GM12874 (cell line): ENCODE measurements at regions not wholly inside any gene's neighbourhood (a gene's known extent, or its start where the extent isn't known, plus 50 kb on each side); places are given as distances from the start of the nearest gene placed in this dataset.

Experiments used
- CTCF ChIP-seq: IDR thresholded peaks from 2 replicates; pipeline ENCODE4 v1.5.1; 2011; ENCODE audit warnings: low read depth, mild to moderate bottlenecking, control low read depth, low read length, moderate library complexity; ENCODE audit not compliant: insufficient read depth

- no peak for TF ChIP-seq CTCF
These were observed 1090.0 kb downstream of the EPHA7 start for GRCh38 chr6:92329208-92329847.

GRCh38 chr6:92315312-92315711, 1104.0 kb downstream of the EPHA7 start:
- no peak for TF ChIP-seq CTCF

GRCh38 chr6:92297101-92297500, 1122.3 kb downstream of the EPHA7 start:
- no peak for TF ChIP-seq CTCF

GRCh38 chr6:92292067-92292466, 1127.3 kb downstream of the EPHA7 start:
- no peak for TF ChIP-seq CTCF

- TF ChIP-seq CTCF = no peak
These were observed 1129.5 kb downstream of the EPHA7 start for GRCh38 chr6:92289831-92290230.

GRCh38 chr6:92281571-92282076, 1137.7 kb downstream of the EPHA7 start:
- TF ChIP-seq CTCF = no peak

GRCh38 chr6:92275150-92275549, 1144.2 kb downstream of the EPHA7 start:
- TF ChIP-seq CTCF = no peak
